A673 (cell line): ENCODE measurements at regions not wholly inside any gene's neighbourhood (a gene's known extent, or its start where the extent isn't known, plus 50 kb on each side); places are given as distances from the start of the nearest gene placed in this dataset.

ENCODE experiments used
- BruUV-seq: library from RNA; stranded (reverse); fragments of 400-500 nt; replicated peaks from 2 replicates; lab custom pipeline; 2021; lab: Mats Ljungman, UMichigan
- CTCF ChIA-PET: fragments of 300-600 bp; sonication (Branson Sonifier 250); formaldehyde crosslinking; loops from one replicate; lab custom pipeline; 2022; ENCODE audit warnings: antibody characterized with exemption; lab: Charles Lee
- POLR2A ChIA-PET: fragments of 300-600 bp; sonication (Branson Sonifier 250); formaldehyde crosslinking; loops from one replicate; lab custom pipeline; 2022; ENCODE audit warnings: antibody characterized with exemption; ENCODE audit not compliant: low non-redundant PET; lab: Charles Lee
- DNase-seq: peaks from one replicate; pipeline ENCODE4 v3.0.0-alpha.2; 2015; ENCODE audit warnings: low spot score
- H3K27ac ChIP-seq: fragments of 200-600 bp; sonication (generic); 2 replicates; pipeline ENCODE4 v1.5.1; 2016; ENCODE audit warnings: mixed run types, low read depth, mild to moderate bottlenecking, mixed read lengths, antibody characterized with exemption, low read length; ENCODE audit not compliant: poor library complexity, severe bottlenecking
- H3K27me3 ChIP-seq: fragments of 200-600 bp; sonication (generic); replicated peaks from 2 replicates; pipeline ENCODE4 v1.6.1; 2017; ENCODE audit warnings: mixed run types, low read depth, mild to moderate bottlenecking, mixed read lengths, antibody characterized with exemption, low read length; ENCODE audit not compliant: insufficient read depth, poor library complexity
- H3K36me3 ChIP-seq: fragments of 200-600 bp; sonication (generic); 2 replicates; pipeline ENCODE4 v1.6.1; 2016; ENCODE audit warnings: mixed run types, mild to moderate bottlenecking, mixed read lengths, antibody characterized with exemption, low read length; ENCODE audit not compliant: insufficient read depth, poor library complexity, severe bottlenecking
- H3K4me1 ChIP-seq: fragments of 200-600 bp; sonication (generic); 2 replicates; pipeline ENCODE4 v1.6.1; 2017; ENCODE audit warnings: mixed run types, mild to moderate bottlenecking, mixed read lengths, antibody characterized with exemption, low read length; ENCODE audit not compliant: insufficient read depth, poor library complexity, severe bottlenecking
- H3K4me3 ChIP-seq: fragments of 200-600 bp; sonication (generic); 2 replicates; pipeline ENCODE4 v1.5.1; 2016; ENCODE audit warnings: low read depth, mixed run types, mild to moderate bottlenecking, mixed read lengths, low read length; ENCODE audit not compliant: poor library complexity, severe bottlenecking
- H3K9me3 ChIP-seq: fragments of 200-600 bp; sonication (generic); 2 replicates; pipeline ENCODE4 v1.6.1; 2016; ENCODE audit warnings: mixed run types, low read depth, mild to moderate bottlenecking, mixed read lengths, antibody characterized with exemption, low read length; ENCODE audit not compliant: poor library complexity, severe bottlenecking
- EZH2 ChIP-seq: fragments of 200-600 bp; sonication (generic); IDR thresholded peaks from 2 replicates; pipeline ENCODE4 v1.6.1; 2017; ENCODE audit warnings: borderline replicate concordance, low read depth, mild to moderate bottlenecking, mixed read lengths, antibody characterized with exemption, low read length; ENCODE audit not compliant: poor library complexity, severe bottlenecking
- intact Hi-C: fragments of 100-400 bp; cut with micrococcal nuclease; formaldehyde crosslinking; loops from one replicate; pipeline ENCODE4 v1.10.0; 2022; ENCODE audit not compliant: unreplicated experiment
- TF ChIP-seq, protein P1 (sequence below): fragments of 300-800, 200-600 bp; sonication (generic); conservative IDR thresholded peaks from 2 replicates; pipeline ENCODE4 v1.5.1; 2017; ENCODE audit warnings: low read depth, mild to moderate bottlenecking, antibody characterized with exemption, low read length, moderate library complexity, mixed read lengths

DNA sequence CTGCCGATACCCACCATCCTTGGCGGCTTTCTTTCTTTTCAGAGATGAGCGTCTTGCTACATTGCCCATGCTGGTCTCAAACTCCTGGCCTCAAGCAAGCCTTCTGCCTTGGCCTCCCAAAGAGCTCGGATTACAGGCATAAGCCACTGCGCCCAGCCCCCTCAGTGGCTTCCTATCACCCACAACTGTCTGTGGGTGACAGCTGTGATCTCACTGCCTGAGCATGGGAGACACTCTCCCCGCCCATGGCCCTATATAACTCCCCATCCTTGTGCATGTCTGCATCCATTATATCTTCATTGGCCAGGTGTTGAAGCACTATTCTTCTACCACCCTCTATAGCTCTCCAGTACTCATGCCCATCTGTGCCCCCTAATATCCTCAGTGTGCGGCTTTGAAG is 76.2 kb downstream of the PTPRS start:
- CTCF ChIA-PET: no interaction called here
- no TSS peak for BruUV-seq

DNA sequence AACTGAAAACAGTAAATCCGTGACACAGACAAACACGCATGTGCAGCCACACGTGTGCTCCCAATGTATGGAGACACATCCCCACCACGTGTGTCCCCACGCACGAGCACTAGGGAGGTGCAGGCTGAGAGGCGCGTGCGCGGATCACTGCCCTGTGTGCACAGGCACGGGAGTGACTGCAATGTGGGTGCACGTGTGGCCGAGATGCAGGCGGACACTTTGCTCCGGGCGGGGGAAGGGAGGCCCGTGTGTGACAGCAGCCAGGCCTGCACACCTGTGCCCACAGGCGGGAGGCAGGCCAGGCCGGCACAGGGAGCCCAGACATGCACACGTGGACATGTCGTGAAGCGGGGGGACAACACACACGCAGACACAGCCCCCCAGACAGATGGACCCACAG is 77.0 kb downstream of the PTPRS start:
- H3K27me3 ChIP-seq: no peaks in the 10 kb centered on the region
- DNase-seq: no peak
- H3K36me3 ChIP-seq: peaks cover 34% of the 10 kb centered on the region
- H3K4me1 ChIP-seq: no peaks in the 10 kb centered on the region
- H3K27ac ChIP-seq: no peak overlapping the region
- ChIA-PET POLR2A (no interaction called here), CTCF (no interaction called here)
- no peaks in the 10 kb centered on the region for H3K9me3 ChIP-seq
- no TSS peak for BruUV-seq
- no peak for TF ChIP-seq EZH2
- TF ChIP-seq, protein P1, sequence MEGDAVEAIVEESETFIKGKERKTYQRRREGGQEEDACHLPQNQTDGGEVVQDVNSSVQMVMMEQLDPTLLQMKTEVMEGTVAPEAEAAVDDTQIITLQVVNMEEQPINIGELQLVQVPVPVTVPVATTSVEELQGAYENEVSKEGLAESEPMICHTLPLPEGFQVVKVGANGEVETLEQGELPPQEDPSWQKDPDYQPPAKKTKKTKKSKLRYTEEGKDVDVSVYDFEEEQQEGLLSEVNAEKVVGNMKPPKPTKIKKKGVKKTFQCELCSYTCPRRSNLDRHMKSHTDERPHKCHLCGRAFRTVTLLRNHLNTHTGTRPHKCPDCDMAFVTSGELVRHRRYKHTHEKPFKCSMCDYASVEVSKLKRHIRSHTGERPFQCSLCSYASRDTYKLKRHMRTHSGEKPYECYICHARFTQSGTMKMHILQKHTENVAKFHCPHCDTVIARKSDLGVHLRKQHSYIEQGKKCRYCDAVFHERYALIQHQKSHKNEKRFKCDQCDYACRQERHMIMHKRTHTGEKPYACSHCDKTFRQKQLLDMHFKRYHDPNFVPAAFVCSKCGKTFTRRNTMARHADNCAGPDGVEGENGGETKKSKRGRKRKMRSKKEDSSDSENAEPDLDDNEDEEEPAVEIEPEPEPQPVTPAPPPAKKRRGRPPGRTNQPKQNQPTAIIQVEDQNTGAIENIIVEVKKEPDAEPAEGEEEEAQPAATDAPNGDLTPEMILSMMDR: no peak
- intact Hi-C loops: no loop called here
- H3K4me3 ChIP-seq: no peak overlapping the region

More for the DNA sequence above, 76.2 kb downstream of the PTPRS start:
- POLR2A ChIA-PET: no interaction called here
- Histone ChIP-seq H3K27me3 (no peaks in the 10 kb centered on the region), H3K36me3 (peaks cover 26% of the 10 kb centered on the region), H3K27ac (no peak overlapping the region), H3K9me3 (no peaks in the 10 kb centered on the region), H3K4me1 (no peaks in the 10 kb centered on the region), H3K4me3 (no peak overlapping the region)
- TF ChIP-seq, protein P1: no peak
- no peak for TF ChIP-seq EZH2
- intact Hi-C loops: no loop called here
- DNase-seq: no peak

DNA sequence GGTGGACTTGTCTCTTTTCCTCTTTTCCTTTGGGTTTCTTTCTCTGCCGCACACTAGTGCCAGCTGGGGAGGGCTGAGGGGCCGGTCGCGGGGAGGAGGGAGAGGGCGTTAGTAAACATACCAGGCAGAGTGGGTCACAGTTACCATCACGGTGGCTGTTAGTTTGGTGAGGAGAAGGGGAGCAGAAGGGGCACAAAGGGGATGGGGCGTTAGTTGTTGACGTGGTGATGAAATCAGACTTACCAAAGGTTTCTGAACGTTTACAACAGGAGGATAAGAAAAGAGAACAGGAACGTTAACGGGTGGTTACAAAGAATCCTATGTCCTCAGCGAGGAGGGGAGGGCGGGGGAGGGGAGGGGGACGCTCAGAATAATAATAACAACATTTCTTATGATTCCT is 77.9 kb downstream of the PTPRS start:
- Histone ChIP-seq H3K4me1 (no peaks in the 10 kb centered on the region), H3K9me3 (no peaks in the 10 kb centered on the region), H3K27ac (no peak overlapping the region), H3K36me3 (peaks cover 42% of the 10 kb centered on the region), H3K4me3 (no peak overlapping the region), H3K27me3 (no peaks in the 10 kb centered on the region)
- BruUV-seq: no TSS peak
- intact Hi-C loops: no loop called here
- ChIA-PET CTCF (no interaction called here), POLR2A (no interaction called here)
- no peak for TF ChIP-seq EZH2
- TF ChIP-seq, protein P1: no peak
- DNase-seq: no peak
